Omental fat pad (tissue), 3 donors: ENCODE measurements at regions not wholly inside any gene's neighbourhood (a gene's known extent, or its start where the extent isn't known, plus 50 kb on each side); places are given as distances from the start of the nearest gene placed in this dataset.

Source experiments
- ATAC-seq: fragments of 150-250 bp; one replicate; pipeline ENCODE4 v1.9.1; 2016; ENCODE audit warnings: mild to moderate bottlenecking, moderate library complexity; ENCODE audit not compliant: low FRiP score
- DNase-seq: peaks from one replicate; pipeline ENCODE4 v3.0.0-alpha.2; 2019; ENCODE audit warnings: low spot score
- TF ChIP-seq, protein P1 (sequence below), 3 donors: fragments of 450-650 bp; IDR thresholded peaks; one replicate each; pipeline ENCODE4 v1.5.1; 2016 to 2017; ENCODE audit warnings: antibody characterized with exemption in 3 of 3, mild to moderate bottlenecking in 3 of 3, moderate library complexity in 2 of 3

DNA sequence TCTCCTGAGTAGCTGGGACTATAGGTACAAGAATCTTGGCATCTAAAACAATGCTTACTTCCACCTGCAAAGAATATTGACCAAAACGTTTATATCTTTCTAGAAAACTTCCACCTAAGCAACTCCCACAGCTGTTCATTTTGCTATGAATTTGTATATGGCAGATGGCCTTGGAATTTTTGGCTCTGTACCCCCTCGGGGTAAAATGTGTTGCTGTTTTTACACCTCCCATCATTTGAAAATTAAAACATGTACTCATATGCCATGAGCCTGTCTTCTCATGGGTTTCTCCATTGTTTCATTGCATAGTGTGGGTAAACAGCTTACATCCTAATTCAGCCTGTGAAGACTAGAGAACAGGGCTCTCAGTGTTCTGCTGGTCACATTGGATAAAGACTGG, 853.6 kb upstream of the SOX11 start:
- ATAC-seq = no peak
- TF ChIP-seq, protein P1, sequence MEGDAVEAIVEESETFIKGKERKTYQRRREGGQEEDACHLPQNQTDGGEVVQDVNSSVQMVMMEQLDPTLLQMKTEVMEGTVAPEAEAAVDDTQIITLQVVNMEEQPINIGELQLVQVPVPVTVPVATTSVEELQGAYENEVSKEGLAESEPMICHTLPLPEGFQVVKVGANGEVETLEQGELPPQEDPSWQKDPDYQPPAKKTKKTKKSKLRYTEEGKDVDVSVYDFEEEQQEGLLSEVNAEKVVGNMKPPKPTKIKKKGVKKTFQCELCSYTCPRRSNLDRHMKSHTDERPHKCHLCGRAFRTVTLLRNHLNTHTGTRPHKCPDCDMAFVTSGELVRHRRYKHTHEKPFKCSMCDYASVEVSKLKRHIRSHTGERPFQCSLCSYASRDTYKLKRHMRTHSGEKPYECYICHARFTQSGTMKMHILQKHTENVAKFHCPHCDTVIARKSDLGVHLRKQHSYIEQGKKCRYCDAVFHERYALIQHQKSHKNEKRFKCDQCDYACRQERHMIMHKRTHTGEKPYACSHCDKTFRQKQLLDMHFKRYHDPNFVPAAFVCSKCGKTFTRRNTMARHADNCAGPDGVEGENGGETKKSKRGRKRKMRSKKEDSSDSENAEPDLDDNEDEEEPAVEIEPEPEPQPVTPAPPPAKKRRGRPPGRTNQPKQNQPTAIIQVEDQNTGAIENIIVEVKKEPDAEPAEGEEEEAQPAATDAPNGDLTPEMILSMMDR (IDR thresholded peaks at IDR 0.05) = no peak
- no peak for DNase-seq

DNA sequence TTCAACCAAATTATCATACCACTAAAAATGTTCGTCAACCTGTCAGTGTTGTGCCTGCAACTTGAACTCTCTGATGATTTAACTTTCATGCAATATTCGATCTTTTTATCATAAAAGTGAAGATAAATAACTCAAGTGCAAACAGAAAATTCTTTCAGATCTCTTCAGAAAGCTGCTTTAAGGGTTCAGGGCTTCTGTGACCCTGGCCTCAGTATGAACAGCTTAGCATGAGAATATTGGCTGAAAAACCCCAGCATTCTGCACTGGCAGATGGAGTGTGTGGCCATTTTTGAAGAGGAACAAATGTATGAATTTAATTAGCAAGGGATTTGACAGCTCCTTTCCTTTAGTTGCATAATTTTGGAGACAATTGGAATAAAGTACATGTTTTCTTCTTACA, 851.4 kb upstream of the SOX11 start:
- ATAC-seq (no peak), DNase-seq (no peak)
- TF ChIP-seq, protein P1 (IDR thresholded peaks at IDR 0.05) = no peak

DNA sequence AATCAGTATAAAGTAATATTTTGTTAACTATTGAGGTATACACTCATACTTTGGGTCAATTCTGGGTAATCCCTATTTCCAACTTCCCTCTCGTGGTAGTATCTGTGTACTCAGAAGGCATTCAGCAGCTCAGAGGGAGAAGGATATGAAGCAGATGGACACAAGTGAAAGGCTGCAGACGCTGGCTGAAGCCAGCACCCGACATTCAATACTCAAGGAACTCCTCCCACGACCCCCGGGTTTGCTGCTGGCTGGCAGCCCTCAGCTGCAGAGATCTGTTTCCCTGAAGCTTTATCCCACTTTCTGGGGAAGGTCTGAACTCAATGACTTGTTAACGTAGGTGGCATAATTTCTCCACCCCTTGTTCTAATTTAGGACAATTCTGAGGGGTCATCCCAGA, 847.3 kb upstream of the SOX11 start:
- no peak for ATAC-seq
- TF ChIP-seq, protein P1 (IDR thresholded peaks at IDR 0.05) = no peak
- DNase-seq = no peak

DNA sequence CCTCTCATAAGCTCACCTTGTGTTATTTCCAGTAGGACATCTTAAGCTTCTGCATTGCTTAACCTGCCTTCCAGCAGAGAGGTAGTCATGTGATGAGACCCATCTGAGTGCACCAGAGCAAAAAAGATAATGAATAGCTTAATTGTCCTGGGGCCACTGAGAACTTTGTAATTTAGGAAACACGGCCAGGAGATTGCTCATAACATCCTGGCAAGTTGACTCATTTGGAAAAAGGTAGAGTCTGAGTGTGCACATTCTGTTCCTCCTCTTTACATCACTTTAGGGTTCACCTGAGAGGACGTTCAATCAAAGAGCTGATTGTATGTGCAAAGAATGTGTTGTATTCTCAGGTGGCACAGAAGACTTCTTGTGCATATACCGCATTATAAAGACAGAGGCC, 830.2 kb upstream of the SOX11 start:
- TF ChIP-seq, protein P1 (IDR thresholded peaks at IDR 0.05) = no peak
- ATAC-seq (no peak), DNase-seq (no peak)

DNA sequence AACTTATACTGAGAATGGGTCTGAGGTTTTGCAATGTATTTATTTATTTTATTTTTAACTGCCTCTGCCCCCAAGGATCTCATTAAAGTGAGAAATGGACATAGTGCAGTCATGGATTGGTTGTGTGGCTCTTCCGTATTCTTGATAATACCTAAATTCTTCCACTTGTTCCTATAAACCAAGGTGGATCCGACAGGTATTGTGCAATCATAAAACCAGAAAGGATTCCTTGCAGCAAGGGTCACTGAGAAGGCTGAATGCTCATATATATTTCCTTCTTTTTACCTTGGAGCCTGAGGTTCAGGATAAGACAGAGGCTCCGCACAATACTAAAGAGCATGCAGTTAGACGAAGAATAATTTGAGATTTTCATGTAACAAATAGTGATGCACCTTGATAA, 826.0 kb upstream of the SOX11 start:
- no peak for DNase-seq
- TF ChIP-seq, protein P1 (IDR thresholded peaks at IDR 0.05) = no peak
- no peak for ATAC-seq

DNA sequence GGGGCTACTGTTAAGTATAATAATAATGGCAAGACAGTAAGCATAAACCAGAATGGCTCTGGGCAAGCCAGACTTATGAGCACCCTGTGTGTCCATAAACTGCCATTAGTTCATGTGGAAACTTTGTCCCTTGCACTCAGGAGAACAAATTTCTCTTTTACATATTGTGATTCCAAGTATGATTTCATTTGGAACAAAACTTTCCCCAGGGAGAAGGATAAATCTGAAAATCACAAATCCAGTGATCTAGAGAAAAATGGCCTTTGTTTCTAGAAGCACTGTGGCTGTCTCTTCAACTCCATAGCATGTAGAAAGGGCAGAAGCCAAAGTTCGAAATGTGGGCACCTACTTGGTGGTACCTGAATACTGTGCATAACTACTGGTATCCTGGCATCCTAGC, 823.7 kb upstream of the SOX11 start:
- no peak for DNase-seq
- TF ChIP-seq, protein P1 (IDR thresholded peaks at IDR 0.05) = no peak
- no peak for ATAC-seq

DNA sequence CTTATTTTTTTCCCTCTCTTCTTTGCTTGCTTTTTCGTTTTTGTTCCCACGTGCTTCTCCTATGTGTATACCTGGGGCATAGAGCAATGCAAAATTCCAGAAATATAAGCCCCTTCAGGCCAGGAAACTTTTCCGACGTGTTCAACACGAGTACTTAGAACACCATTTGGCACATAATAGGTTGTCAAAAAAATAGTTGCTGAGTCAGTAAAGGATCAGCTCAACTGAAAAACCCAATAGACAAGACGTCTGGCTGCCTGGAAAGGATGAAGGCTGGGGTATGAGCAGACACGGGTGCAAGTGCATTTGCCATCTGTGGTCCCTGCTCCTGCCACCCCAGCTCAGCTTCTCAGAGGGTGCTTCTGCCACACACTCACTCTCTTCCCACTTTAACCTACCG, 823.0 kb upstream of the SOX11 start:
- ATAC-seq (no peak), DNase-seq (no peak)
- TF ChIP-seq, protein P1 (IDR thresholded peaks at IDR 0.05) = no peak
